ENCODE measurements at regions not wholly inside any gene's neighbourhood (a gene's known extent, or its start where the extent isn't known, plus 50 kb on each side); places are given as distances from the start of the nearest gene placed in this dataset.

DNA sequence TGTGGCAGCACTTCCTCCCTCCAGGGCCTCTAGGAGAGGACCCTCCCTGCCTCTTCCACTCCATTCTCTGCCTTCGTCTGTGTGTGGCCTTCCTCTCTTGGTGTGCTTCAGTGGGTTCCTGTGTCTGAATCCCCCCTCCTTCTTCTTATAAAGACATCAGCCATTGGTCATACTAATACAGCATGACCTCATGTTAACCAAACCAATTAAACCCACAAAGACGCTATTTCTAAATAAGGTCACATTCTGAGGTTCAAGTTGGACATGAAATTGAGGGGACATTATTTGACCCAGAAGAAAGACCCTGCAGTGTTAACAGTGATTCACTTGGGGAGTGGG is 398.6 kb downstream of the SHANK2 start:
- TF ChIP-seq, protein P1, sequence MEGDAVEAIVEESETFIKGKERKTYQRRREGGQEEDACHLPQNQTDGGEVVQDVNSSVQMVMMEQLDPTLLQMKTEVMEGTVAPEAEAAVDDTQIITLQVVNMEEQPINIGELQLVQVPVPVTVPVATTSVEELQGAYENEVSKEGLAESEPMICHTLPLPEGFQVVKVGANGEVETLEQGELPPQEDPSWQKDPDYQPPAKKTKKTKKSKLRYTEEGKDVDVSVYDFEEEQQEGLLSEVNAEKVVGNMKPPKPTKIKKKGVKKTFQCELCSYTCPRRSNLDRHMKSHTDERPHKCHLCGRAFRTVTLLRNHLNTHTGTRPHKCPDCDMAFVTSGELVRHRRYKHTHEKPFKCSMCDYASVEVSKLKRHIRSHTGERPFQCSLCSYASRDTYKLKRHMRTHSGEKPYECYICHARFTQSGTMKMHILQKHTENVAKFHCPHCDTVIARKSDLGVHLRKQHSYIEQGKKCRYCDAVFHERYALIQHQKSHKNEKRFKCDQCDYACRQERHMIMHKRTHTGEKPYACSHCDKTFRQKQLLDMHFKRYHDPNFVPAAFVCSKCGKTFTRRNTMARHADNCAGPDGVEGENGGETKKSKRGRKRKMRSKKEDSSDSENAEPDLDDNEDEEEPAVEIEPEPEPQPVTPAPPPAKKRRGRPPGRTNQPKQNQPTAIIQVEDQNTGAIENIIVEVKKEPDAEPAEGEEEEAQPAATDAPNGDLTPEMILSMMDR (IDR thresholded peaks at IDR 0.05; ENCODE audit: insufficient read depth, low read depth, low read length): no peak
- TF ChIP-seq EZH2 (IDR thresholded peaks at IDR 0.05; ENCODE audit: insufficient read depth, low read length): no peak
